ENCODE measurements at regions not wholly inside any gene's neighbourhood (a gene's known extent, or its start where the extent isn't known, plus 50 kb on each side); places are given as distances from the start of the nearest gene placed in this dataset.

- TF ChIP-seq CTCF (IDR thresholded peaks at IDR 0.05; ENCODE audit: control insufficient read depth, extremely low read depth, insufficient read depth) = no peak
- no peak overlapping the region for H3K4me3 ChIP-seq (ENCODE audit: low read depth, low read length)
- DNase-seq (ENCODE audit: low read depth) = no peak
Observed at GRCh38 chr16:13545271-13545670, 374.7 kb upstream of the ERCC4 start.

DNA sequence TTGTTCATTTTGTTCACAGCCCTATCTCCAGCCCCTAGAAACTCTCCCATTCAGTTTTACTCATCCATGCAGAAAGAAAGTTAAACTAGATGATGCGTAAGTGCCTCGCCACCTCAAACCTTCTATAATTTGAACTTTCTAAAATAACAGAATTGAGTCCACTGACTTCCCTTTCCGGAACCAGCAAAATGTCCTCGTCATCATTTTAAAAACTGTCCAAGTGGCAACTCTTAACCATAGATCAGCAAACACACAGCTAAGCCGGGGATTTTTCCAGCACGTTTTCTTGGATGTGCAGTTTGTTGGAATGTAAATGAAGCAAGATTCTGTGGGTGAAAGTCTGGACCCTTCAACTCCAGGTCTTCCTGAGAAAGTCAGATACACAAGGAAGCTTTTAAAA, 369.7 kb upstream of the ERCC4 start:
- TF ChIP-seq CTCF (IDR thresholded peaks at IDR 0.05; ENCODE audit: control insufficient read depth, extremely low read depth, insufficient read depth) = no peak
- DNase-seq (ENCODE audit: low read depth) = no peak
- H3K4me3 ChIP-seq (ENCODE audit: low read depth, low read length) = no peak overlapping the region

GRCh38 chr16:13552062-13552959, 367.6 kb upstream of the ERCC4 start:
- DNase-seq (ENCODE audit: low read depth) = no peak

DNA sequence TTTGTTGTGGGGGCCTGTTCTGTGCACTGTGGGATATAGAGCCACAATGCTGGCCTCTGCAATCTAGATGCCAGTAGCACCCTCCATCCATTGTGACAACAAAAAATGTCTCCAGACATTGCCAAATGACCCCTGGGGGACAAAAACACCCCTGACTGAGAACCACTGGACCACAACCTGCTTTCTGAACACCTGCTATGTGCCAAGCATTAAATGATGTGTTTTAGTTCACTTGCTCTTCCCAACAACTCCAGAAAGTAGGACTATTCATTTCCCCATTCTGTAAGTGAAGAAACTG, 367.0 kb upstream of the ERCC4 start:
- no peak for DNase-seq (ENCODE audit: low read depth)
- H3K4me3 ChIP-seq (ENCODE audit: low read depth, low read length) = no peak overlapping the region
- no peak for TF ChIP-seq CTCF (IDR thresholded peaks at IDR 0.05; ENCODE audit: control insufficient read depth, extremely low read depth, insufficient read depth)

More at GRCh38 chr16:13552062-13552959, 367.6 kb upstream of the ERCC4 start:
- no peak overlapping the region for H3K4me3 ChIP-seq (ENCODE audit: low read depth, low read length)
- peak; percentile 18; the same call in 1 of the 2 replicates for TF ChIP-seq CTCF (IDR thresholded peaks at IDR 0.05; ENCODE audit: control insufficient read depth, extremely low read depth, insufficient read depth)

- no peak for DNase-seq (ENCODE audit: low read depth)
- H3K4me3 ChIP-seq (ENCODE audit: low read depth, low read length) = no peak overlapping the region
- no peak for TF ChIP-seq CTCF (IDR thresholded peaks at IDR 0.05; ENCODE audit: control insufficient read depth, extremely low read depth, insufficient read depth)
Observed at GRCh38 chr16:13553453-13553985, 366.4 kb upstream of the ERCC4 start.

DNA sequence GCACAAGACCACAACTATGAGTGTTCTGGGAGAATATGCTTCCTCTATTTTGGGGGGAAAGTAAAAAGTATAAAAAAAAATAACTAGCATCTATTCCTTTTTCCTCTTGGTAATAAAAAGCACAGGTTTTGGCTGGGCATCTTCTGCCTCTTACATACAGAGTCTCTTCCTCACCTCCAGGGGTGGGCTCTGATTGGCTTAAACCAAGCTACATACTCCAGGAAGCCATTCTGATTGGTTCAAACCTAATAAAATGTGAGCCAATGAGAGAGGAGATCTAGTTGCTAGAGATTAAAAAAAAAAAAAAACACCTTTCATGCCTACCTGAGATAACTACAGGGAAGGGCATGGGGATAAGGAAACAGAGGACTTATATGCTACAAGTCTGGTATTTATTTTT, 365.9 kb upstream of the ERCC4 start:
- TF ChIP-seq CTCF (IDR thresholded peaks at IDR 0.05; ENCODE audit: control insufficient read depth, extremely low read depth, insufficient read depth) = no peak
- no peak overlapping the region for H3K4me3 ChIP-seq (ENCODE audit: low read depth, low read length)
- no peak for DNase-seq (ENCODE audit: low read depth)
